Right lung (tissue), 2 donors: ENCODE measurements at regions not wholly inside any gene's neighbourhood (a gene's known extent, or its start where the extent isn't known, plus 50 kb on each side); places are given as distances from the start of the nearest gene placed in this dataset.

Experiments used
- DNase-seq, 2 donors: peaks; one replicate each; pipeline ENCODE4 v3.0.0-alpha.2; 2013

- DNase-seq = no peak
Measured at GRCh38 chr1:56034847-56035481, 544.4 kb downstream of the PLPP3 start.

GRCh38 chr1:56034222-56034621 is 545.1 kb downstream of the PLPP3 start:
- no peak for DNase-seq

- DNase-seq = no peak
Measured at GRCh38 chr1:56033321-56034037, 545.9 kb downstream of the PLPP3 start.

GRCh38 chr1:56032096-56032676 is 547.2 kb downstream of the PLPP3 start:
- no peak for DNase-seq

- DNase-seq = no peak
Measured at GRCh38 chr1:56031001-56031400, 548.4 kb downstream of the PLPP3 start.

- DNase-seq = no peak
Measured at GRCh38 chr1:56029319-56030003, 549.9 kb downstream of the PLPP3 start.

GRCh38 chr1:56028911-56029310 is 550.5 kb downstream of the PLPP3 start:
- DNase-seq = no peak

- no peak for DNase-seq
Measured at GRCh38 chr1:56028244-56028643, 551.1 kb downstream of the PLPP3 start.

- no peak for DNase-seq
Measured at GRCh38 chr1:56025942-56026341, 553.4 kb downstream of the PLPP3 start.

- no peak for DNase-seq
Measured at GRCh38 chr1:56024155-56024554, 555.2 kb downstream of the PLPP3 start.

GRCh38 chr1:56019922-56020321 is 559.4 kb downstream of the PLPP3 start:
- DNase-seq = no peak

GRCh38 chr1:56019472-56019871 is 559.9 kb downstream of the PLPP3 start:
- DNase-seq = no peak

- no peak for DNase-seq
Measured at GRCh38 chr1:56017336-56017735, 562.0 kb downstream of the PLPP3 start.

GRCh38 chr1:56003846-56004245 is 575.5 kb downstream of the PLPP3 start:
- no peak for DNase-seq

- no peak for DNase-seq
Measured at GRCh38 chr1:56002231-56002630, 577.1 kb downstream of the PLPP3 start.

- DNase-seq = no peak
Measured at GRCh38 chr1:56000424-56000823, 578.9 kb downstream of the PLPP3 start.

- DNase-seq = peak; percentile 78 to 84
Measured at GRCh38 chr1:55997536-55997935, 581.8 kb downstream of the PLPP3 start.

GRCh38 chr1:55993646-55994318 is 585.6 kb downstream of the PLPP3 start:
- no peak for DNase-seq

- DNase-seq = no peak
Measured at GRCh38 chr1:55990007-55990406, 589.4 kb downstream of the PLPP3 start.

- DNase-seq = no peak
Measured at GRCh38 chr1:55988963-55989452, 590.4 kb downstream of the PLPP3 start.

- no peak for DNase-seq
Measured at GRCh38 chr1:55987491-55988249, 591.7 kb downstream of the PLPP3 start.
